Esophagus squamous epithelium (tissue), 5 donors: ENCODE measurements at regions not wholly inside any gene's neighbourhood (a gene's known extent, or its start where the extent isn't known, plus 50 kb on each side); places are given as distances from the start of the nearest gene placed in this dataset.
"Not testable (repeated sequence)": the region's sequence is repeated elsewhere in the genome, so short reads cannot be mapped to it uniquely, and the experiment has no call there.

Source experiments
- DNase-seq: peaks from one replicate; lab custom pipeline; 2025; lab: John Stamatoyannopoulos, UW
- H3K27ac ChIP-seq, 4 donors: fragments of 200-600 bp; sonication (generic); one replicate each; pipeline ENCODE4 v1.5.1; 2016 to 2019; ENCODE audit warnings: mild to moderate bottlenecking in 1 of 4
- H3K27me3 ChIP-seq, 4 donors: fragments of 200-600 bp; sonication (generic); 1 replicate in 3 of 4; 2 replicates in 1 of 4; pipeline versions ENCODE4 v1.5.1 to v1.6.0; 2017 to 2021; ENCODE audit warnings: antibody characterized with exemption in 1 of 4
- H3K36me3 ChIP-seq, 3 donors: fragments of 200-600 bp; sonication (generic); one replicate each; pipeline ENCODE4 v1.5.1; 2016 to 2019
- H3K4me1 ChIP-seq, 3 donors: fragments of 200-600 bp; sonication (generic); one replicate each; pipeline ENCODE4 v1.5.1; 2017 to 2019
- H3K4me3 ChIP-seq, 4 donors: fragments of 200-600 bp; sonication (generic); 1 replicate in 3 of 4; 2 replicates in 1 of 4; pipeline ENCODE4 v1.5.1; 2016 to 2019; ENCODE audit warnings: mild to moderate bottlenecking in 2 of 4, moderate library complexity in 1 of 4
- H3K9me3 ChIP-seq, 3 donors: fragments of 200-600 bp; sonication (generic); one replicate each; pipeline ENCODE4 v1.5.1; 2016 to 2019
- POLR2A ChIP-seq, 4 donors: fragments of 450-650 bp; IDR thresholded peaks; one replicate each; pipeline ENCODE4 v1.6.1; 2017; ENCODE audit warnings: antibody characterized with exemption in 4 of 4, mild to moderate bottlenecking in 4 of 4, moderate library complexity in 3 of 4
- WGBS, 2 donors: methylation state at CpG; one replicate each; pipeline ENCODE4 v1.1.5; 2018; 5-methylcytosine and 5-hydroxymethylcytosine counted together
- intact Hi-C: fragments of 100-400 bp; cut with DNase I; formaldehyde crosslinking; loops from one replicate; pipeline ENCODE4 v1.15.0; 2022
- TF ChIP-seq, protein P1 (sequence below), 6 experiments: fragments of 450-650 bp in 4 of 6; fragments of 200-600 bp in 2 of 6; sonication (generic) in 2 of 6; IDR thresholded peaks; one replicate each; pipeline ENCODE4 v1.5.1; 2016 to 2019; ENCODE audit warnings: antibody characterized with exemption in 6 of 6, mild to moderate bottlenecking in 4 of 6, moderate library complexity in 4 of 6
- donor health status: DM: yes; HTN: yes; CAD: no.

DNA sequence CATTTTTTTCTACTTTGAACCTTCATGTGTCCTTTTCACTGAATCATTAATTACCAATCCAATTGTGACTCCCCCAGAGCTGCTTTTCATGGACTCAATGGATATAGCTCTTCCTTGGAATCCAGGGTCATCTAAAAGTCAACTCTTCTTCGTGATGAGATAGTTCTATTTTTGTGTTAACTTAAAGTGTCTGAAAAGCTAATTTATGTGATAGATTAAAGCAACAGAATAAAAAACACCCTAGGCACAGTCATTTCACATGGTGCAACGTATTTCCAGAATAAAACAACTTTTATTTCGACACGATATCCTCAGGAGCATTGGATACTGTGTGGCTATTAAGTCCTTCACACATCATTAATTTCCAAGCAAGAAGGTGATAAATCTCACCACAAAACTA, 250.6 kb upstream of the SPHKAP start:
- 43% methylated on average over 4 of the region's 4 CpGs for WGBS, 2 donors
- Histone ChIP-seq H3K4me3 (no peak overlapping the region), H3K9me3 (no peaks in the 10 kb centered on the region), H3K27me3 (no peaks in the 10 kb centered on the region), H3K4me1 (no peaks in the 10 kb centered on the region), H3K27ac (no peak overlapping the region), H3K36me3 (no peaks in the 10 kb centered on the region)
- DNase-seq, result no peak
- intact Hi-C loops, result no loop called here
- TF ChIP-seq, protein P1, sequence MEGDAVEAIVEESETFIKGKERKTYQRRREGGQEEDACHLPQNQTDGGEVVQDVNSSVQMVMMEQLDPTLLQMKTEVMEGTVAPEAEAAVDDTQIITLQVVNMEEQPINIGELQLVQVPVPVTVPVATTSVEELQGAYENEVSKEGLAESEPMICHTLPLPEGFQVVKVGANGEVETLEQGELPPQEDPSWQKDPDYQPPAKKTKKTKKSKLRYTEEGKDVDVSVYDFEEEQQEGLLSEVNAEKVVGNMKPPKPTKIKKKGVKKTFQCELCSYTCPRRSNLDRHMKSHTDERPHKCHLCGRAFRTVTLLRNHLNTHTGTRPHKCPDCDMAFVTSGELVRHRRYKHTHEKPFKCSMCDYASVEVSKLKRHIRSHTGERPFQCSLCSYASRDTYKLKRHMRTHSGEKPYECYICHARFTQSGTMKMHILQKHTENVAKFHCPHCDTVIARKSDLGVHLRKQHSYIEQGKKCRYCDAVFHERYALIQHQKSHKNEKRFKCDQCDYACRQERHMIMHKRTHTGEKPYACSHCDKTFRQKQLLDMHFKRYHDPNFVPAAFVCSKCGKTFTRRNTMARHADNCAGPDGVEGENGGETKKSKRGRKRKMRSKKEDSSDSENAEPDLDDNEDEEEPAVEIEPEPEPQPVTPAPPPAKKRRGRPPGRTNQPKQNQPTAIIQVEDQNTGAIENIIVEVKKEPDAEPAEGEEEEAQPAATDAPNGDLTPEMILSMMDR (IDR thresholded peaks at IDR 0.05), result no peak
- no peak for TF ChIP-seq POLR2A (IDR thresholded peaks at IDR 0.05)

DNA sequence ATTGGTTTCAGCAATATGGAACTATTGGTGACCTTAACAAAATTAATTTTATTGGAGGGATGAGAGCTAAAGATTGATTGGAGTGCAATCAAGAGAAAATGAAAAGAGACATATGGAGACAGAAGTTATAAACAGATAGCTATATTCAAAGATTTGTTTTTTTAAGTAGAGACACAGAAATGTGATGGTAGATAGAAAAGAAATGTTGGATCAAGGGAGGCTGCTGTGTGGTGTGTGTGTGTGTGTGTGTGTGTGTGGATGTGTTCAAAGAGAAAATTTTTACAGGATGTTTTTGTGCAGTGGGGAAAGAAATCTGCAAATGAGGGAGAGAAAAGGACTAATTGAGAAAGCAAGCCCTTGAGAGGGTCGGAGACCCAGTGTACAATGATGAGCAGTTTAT, 249.5 kb upstream of the SPHKAP start:
- H3K4me3 ChIP-seq, result no peak overlapping the region
- TF ChIP-seq, protein P1 (IDR thresholded peaks at IDR 0.05), result no peak
- TF ChIP-seq POLR2A (IDR thresholded peaks at IDR 0.05), result no peak
- intact Hi-C loops, result no loop called here
- 10 to 22% methylated on average over 1 of the region's 1 CpG for WGBS, 2 donors
- H3K9me3 ChIP-seq, result no peaks in the 10 kb centered on the region
- DNase-seq, result no peak
- H3K4me1 ChIP-seq, result no peaks in the 10 kb centered on the region
- H3K27ac ChIP-seq, result no peak overlapping the region
- no peaks in the 10 kb centered on the region for H3K36me3 ChIP-seq
- no peaks in the 10 kb centered on the region for H3K27me3 ChIP-seq

DNA sequence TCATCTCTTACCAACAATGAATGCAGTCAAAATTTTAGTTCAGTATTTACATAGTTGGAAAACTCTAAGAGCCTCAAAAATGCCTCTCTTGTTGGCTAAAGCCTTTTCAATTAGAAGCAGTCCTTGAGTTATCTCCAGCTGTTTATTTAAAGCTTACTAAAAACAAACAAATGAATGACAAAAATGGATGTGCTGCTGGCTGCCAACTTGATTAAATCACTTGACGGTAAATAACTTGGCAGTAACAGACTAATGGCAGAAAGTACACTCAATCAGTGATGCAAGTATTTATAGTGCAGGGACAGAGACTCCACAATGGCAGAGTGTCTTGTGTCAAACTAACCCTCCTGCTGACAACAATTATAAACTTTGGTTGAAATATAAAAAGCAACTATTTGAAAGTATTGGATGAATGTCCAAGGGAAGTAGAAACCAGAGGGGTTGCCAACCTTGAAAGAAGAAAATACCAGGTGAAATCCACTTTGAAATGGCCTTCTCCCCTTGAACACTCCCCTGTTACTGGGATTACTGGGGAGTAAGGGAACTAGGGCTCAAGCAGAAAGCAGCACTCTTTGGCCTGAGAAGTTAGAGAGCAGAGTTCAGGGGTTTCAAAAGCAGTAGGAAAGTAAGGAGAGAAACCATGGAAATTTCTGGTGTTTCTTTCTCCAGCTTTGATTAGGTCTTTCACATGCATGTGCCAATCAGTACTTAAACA, 245.2 kb upstream of the SPHKAP start:
- WGBS, 2 donors, result 35 to 38% methylated on average over 1 of the region's 1 CpG
- Histone ChIP-seq H3K36me3 (no peaks in the 10 kb centered on the region), H3K9me3 (no peaks in the 10 kb centered on the region), H3K4me3 (no peak overlapping the region), H3K4me1 (no peaks in the 10 kb centered on the region), H3K27ac (no peak overlapping the region), H3K27me3 (no peaks in the 10 kb centered on the region)
- TF ChIP-seq, protein P1 (IDR thresholded peaks at IDR 0.05), result no peak
- TF ChIP-seq POLR2A (IDR thresholded peaks at IDR 0.05), result no peak
- intact Hi-C loops, result no loop called here
- no peak for DNase-seq

DNA sequence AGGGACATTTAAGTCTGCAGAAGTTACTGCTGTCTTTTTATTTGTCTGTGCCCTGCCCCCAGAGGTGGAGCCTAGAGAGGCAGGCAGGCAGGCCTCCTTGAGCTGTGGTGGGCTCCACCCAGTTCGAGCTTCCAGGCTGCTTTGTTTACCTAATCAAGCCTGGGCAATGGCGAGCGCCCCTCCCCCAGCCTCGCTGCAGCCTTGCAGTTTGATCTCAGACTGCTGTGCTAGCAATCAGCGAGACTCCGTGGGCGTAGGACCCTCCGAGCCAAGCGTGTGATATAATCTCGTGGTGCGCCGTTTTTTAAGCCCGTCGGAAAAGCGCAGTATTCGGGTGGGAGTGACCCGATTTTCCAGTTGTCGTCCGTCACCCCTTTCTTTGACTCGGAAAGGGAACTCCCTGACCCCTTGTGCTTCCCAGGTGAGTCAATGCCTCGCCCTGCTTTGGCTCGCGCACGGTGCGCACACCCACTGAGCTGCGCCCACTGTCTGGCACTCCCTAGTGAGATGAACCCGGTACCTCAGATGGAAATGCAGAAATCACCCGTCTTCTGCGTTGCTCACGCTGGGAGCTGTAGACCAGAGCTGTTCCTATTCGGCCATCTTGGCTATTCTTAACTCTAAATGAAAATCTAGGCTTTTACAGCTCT, 244.0 kb upstream of the SPHKAP start:
- H3K9me3 ChIP-seq, H3K4me1 ChIP-seq, H3K27me3 ChIP-seq, H3K36me3 ChIP-seq, H3K27ac ChIP-seq, H3K4me3 ChIP-seq, intact Hi-C loops, DNase-seq: not testable (repeated sequence)
- 61 to 85% methylated on average over 5 to 27 of the region's 31 CpGs for WGBS, 2 donors

DNA sequence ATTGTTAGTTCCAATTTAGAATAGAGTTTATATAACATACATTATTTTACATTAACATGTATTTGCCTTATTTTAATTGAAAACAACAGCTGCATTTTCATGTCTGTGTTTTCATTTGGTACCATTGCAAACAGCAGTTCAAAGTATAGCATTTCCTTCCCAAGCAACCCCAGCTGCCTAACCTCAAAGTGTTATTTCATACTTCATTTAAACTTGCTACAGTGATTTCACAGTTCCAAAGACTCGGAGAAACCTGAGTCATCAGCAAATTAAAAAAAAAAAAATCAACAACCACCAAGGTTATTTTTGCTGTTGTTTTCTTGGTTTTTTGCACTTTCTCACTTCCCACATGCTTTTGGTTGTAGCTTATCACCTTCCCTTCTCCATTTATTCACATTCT, 236.5 kb upstream of the SPHKAP start:
- DNase-seq, result no peak
- Histone ChIP-seq H3K36me3 (no peaks in the 10 kb centered on the region), H3K4me3 (no peak overlapping the region), H3K27me3 (no peaks in the 10 kb centered on the region), H3K4me1 (no peaks in the 10 kb centered on the region), H3K9me3 (no peaks in the 10 kb centered on the region), H3K27ac (no peak overlapping the region)
- intact Hi-C loops, result no loop called here
- no peak for TF ChIP-seq POLR2A (IDR thresholded peaks at IDR 0.05)
- TF ChIP-seq, protein P1 (IDR thresholded peaks at IDR 0.05), result no peak
- 7 to 25% methylated on average over 1 of the region's 1 CpG for WGBS, 2 donors
